Suprapubic skin (tissue), 4 donors: ENCODE measurements at regions not wholly inside any gene's neighbourhood (a gene's known extent, or its start where the extent isn't known, plus 50 kb on each side); places are given as distances from the start of the nearest gene placed in this dataset.

Source experiments
- DNase-seq, 2 donors: peaks; one replicate each; pipeline ENCODE4 v3.0.0-alpha.2; 2019; ENCODE audit warnings: low spot score in 2 of 2
- H3K27ac ChIP-seq: fragments of 200-600 bp; sonication (generic); one replicate; pipeline ENCODE4 v1.5.1; 2019
- H3K27me3 ChIP-seq: fragments of 200-600 bp; sonication (generic); one replicate; pipeline ENCODE4 v1.5.1; 2019
- H3K36me3 ChIP-seq: fragments of 200-600 bp; sonication (generic); one replicate; pipeline ENCODE4 v1.5.1; 2019
- H3K4me1 ChIP-seq: fragments of 200-600 bp; sonication (generic); one replicate; pipeline ENCODE4 v1.5.1; 2019
- H3K4me3 ChIP-seq: fragments of 200-600 bp; sonication (generic); one replicate; pipeline ENCODE4 v1.5.1; 2019; ENCODE audit warnings: mild to moderate bottlenecking
- H3K9me3 ChIP-seq: fragments of 200-600 bp; sonication (generic); one replicate; pipeline ENCODE4 v1.5.1; 2019
- EP300 ChIP-seq: sonication (generic); formaldehyde crosslinking; IDR thresholded peaks from one replicate; pipeline ENCODE4 v1.6.1; 2017; ENCODE audit warnings: antibody characterized with exemption
- POLR2A ChIP-seq, 2 donors: fragments of 450-650 bp; IDR thresholded peaks; one replicate each; pipeline ENCODE4 v1.6.1; 2017; ENCODE audit warnings: antibody characterized with exemption in 2 of 2, mild to moderate bottlenecking in 2 of 2, moderate library complexity in 2 of 2
- POLR2AphosphoS5 ChIP-seq, 3 donors: sonication (generic); formaldehyde crosslinking; IDR thresholded peaks; one replicate each; pipeline ENCODE4 v1.6.1; 2017; ENCODE audit warnings: antibody characterized with exemption in 3 of 3
- WGBS: methylation state at CpG from one replicate; pipeline ENCODE4 v1.1.5; 2018; 5-methylcytosine and 5-hydroxymethylcytosine counted together
- TF ChIP-seq, protein P1 (sequence below), 2 donors: fragments of 200-600 bp in 1 of 2; fragments of 450-650 bp in 1 of 2; sonication (generic) in 1 of 2; IDR thresholded peaks; one replicate each; pipeline ENCODE4 v1.5.1; 2016 to 2019; ENCODE audit warnings: antibody characterized with exemption in 2 of 2, mild to moderate bottlenecking in 1 of 2, moderate library complexity in 1 of 2

DNA sequence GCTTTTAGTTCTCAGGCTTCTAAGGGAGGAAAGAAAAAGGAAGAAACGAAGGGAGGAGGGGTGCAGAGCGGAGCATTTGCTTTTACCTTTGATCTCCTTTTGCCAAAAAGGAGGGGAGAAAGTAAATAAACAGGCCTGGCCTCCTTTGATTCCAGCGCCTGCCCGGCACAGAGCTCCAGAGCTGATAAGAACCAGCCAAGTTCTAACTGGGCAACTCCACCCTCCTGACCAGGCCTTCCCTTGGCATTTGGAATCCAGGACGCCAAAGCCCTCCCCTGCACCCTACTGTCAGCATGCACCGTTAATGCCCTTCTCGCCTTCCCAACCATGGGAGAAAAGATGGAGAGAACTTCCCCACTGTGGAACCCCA, 120.8 kb upstream of the PTPN1 start:
- DNase-seq, result no peak
- WGBS, result 60% methylated on average over 7 of the region's 7 CpGs
- H3K9me3 ChIP-seq, result no peaks in the 10 kb centered on the region
- no peaks in the 10 kb centered on the region for H3K27me3 ChIP-seq
- no peak overlapping the region for H3K4me3 ChIP-seq
- no peaks in the 10 kb centered on the region for H3K36me3 ChIP-seq
- H3K27ac ChIP-seq, result no peak overlapping the region
- H3K4me1 ChIP-seq, result peaks cover under 1% of the 10 kb centered on the region
- no peak for TF ChIP-seq EP300
- TF ChIP-seq POLR2AphosphoS5 (IDR thresholded peaks at IDR 0.05), result no peak
- TF ChIP-seq, protein P1, sequence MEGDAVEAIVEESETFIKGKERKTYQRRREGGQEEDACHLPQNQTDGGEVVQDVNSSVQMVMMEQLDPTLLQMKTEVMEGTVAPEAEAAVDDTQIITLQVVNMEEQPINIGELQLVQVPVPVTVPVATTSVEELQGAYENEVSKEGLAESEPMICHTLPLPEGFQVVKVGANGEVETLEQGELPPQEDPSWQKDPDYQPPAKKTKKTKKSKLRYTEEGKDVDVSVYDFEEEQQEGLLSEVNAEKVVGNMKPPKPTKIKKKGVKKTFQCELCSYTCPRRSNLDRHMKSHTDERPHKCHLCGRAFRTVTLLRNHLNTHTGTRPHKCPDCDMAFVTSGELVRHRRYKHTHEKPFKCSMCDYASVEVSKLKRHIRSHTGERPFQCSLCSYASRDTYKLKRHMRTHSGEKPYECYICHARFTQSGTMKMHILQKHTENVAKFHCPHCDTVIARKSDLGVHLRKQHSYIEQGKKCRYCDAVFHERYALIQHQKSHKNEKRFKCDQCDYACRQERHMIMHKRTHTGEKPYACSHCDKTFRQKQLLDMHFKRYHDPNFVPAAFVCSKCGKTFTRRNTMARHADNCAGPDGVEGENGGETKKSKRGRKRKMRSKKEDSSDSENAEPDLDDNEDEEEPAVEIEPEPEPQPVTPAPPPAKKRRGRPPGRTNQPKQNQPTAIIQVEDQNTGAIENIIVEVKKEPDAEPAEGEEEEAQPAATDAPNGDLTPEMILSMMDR (IDR thresholded peaks at IDR 0.05), result no peak
- no peak for TF ChIP-seq POLR2A (IDR thresholded peaks at IDR 0.05)

GRCh38 chr20:50389808-50390684, 120.1 kb upstream of the PTPN1 start:
- Histone ChIP-seq H3K36me3 (no peaks in the 10 kb centered on the region), H3K27ac (no peak overlapping the region), H3K4me3 (no peak overlapping the region), H3K27me3 (no peaks in the 10 kb centered on the region), H3K4me1 (peaks cover 6% of the 10 kb centered on the region), H3K9me3 (no peaks in the 10 kb centered on the region)
- 84% methylated on average over 14 of the region's 14 CpGs for WGBS
- TF ChIP-seq EP300, result no peak
- TF ChIP-seq POLR2A (IDR thresholded peaks at IDR 0.05), result no peak
- TF ChIP-seq POLR2AphosphoS5 (IDR thresholded peaks at IDR 0.05), result no peak
- TF ChIP-seq, protein P1 (IDR thresholded peaks at IDR 0.05), result no peak
- no peak for DNase-seq

DNA sequence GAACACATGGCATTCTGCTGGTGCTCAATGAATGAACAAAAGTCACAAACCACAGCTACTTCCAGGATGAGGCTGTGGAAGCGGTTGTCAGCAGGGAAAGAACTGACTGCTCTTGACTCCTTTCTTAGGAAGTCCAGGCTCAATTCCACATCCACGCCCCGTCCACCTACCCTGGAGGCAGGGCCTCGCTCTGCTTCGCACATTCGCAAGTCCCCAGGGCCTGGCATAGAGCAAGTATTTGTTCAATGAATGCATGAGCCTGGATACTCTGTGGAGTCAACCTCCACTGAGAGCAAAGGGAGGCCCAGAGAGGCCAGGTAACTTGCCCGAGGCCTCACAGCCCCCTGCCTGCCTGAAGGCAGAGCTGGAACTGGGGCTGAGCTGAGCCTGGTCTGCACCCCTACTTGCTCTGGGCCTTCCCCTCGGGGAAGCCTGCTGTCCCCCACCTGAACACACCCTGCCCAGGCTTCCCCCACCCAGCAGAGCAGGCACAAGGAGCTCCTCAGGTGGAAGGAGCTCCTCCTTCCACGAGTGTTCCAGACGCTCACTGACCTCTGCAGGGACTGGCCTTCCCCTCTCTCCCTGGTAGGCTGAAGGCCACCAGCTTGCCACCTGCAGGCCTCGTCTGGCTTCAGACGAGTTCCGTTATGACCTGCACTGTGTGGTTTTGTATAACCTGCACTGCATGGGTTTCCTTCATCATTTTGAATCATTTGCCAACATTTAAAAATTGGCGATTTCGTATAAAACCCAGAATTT, 119.3 kb upstream of the PTPN1 start:
- no peaks in the 10 kb centered on the region for H3K36me3 ChIP-seq
- H3K27me3 ChIP-seq, result no peaks in the 10 kb centered on the region
- TF ChIP-seq POLR2A (IDR thresholded peaks at IDR 0.05) (no peak), POLR2AphosphoS5 (IDR thresholded peaks at IDR 0.05) (no peak), EP300 (no peak)
- TF ChIP-seq, protein P1 (IDR thresholded peaks at IDR 0.05), result no peak
- peaks cover 14% of the 10 kb centered on the region for H3K4me1 ChIP-seq
- 95% methylated on average over 14 of the region's 15 CpGs for WGBS
- DNase-seq, result no peak
- no peaks in the 10 kb centered on the region for H3K9me3 ChIP-seq
- H3K4me3 ChIP-seq, result no peak overlapping the region
- no peak overlapping the region for H3K27ac ChIP-seq

DNA sequence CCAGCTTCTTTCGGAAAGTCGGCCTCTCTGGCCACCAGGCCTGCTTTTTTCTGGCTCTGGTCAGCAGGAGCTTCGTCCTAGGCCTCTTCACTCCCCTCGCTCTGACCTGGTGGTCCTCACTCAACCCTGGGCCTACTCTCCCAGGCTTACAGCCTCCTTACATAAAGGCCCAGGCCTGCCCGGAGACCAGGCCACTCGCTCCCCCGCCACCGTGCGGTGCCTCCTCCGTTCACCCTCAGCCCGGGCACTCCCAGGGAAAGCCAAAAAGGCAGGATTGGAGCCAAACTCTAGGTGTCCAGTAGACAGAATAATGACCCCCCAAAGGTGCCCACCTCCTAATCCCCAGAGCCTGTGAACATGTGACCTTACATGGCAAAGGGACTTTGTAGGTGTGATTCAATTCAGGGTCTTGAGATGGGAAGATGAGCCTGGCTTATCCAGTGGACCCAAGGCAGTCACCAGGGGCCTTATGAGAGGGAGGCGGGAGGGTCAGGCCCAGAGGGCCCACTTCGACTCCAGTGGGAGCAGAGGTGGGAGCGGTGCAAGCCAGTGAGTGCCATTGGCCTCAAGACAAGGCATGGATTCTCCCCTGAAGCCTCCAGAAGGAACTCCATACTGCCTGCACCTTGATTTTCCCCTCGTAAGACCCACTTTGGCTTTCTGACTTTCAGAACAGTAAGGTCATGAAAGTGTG, 118.6 kb upstream of the PTPN1 start:
- Histone ChIP-seq H3K4me1 (peaks cover 18% of the 10 kb centered on the region), H3K36me3 (no peaks in the 10 kb centered on the region), H3K27me3 (no peaks in the 10 kb centered on the region), H3K4me3 (no peak overlapping the region), H3K9me3 (no peaks in the 10 kb centered on the region), H3K27ac (no peak overlapping the region)
- WGBS, result 97% methylated on average over 14 of the region's 15 CpGs
- DNase-seq, result no peak
- TF ChIP-seq, protein P1 (IDR thresholded peaks at IDR 0.05), result no peak
